GM23338 (cell line): ENCODE measurements at regions not wholly inside any gene's neighbourhood (a gene's known extent, or its start where the extent isn't known, plus 50 kb on each side); places are given as distances from the start of the nearest gene placed in this dataset.

Experiments
- CREB1 ChIP-seq: fragments of 250-450 bp; sonication (Bioruptor Pico); IDR thresholded peaks from 2 replicates; pipeline ENCODE4 v1.5.0; 2020; ENCODE audit warnings: low read depth, mild to moderate bottlenecking, moderate library complexity
- CTCF ChIP-seq, 2 experiments: fragments of 200-600 bp in 1 of 2; sonication (generic) in 1 of 2; conservative IDR thresholded peaks; 2 replicates each; pipeline versions ENCODE4 v1.5.1 to v1.6.1; 2016 to 2017; ENCODE audit warnings: antibody characterized with exemption in 2 of 2, low read depth in 2 of 2, mild to moderate bottlenecking in 2 of 2, moderate library complexity in 1 of 2
- EZH2 ChIP-seq: fragments of 200-600 bp; sonication (generic); IDR thresholded peaks from one replicate; pipeline ENCODE4 v1.8.0; 2017; ENCODE audit warnings: antibody characterized with exemption, mild to moderate bottlenecking, low read depth; ENCODE audit not compliant: unreplicated experiment
- EZH2phosphoT487 ChIP-seq: fragments of 200-600 bp; sonication (generic); IDR thresholded peaks from one replicate; pipeline ENCODE4 v1.8.1; 2018; ENCODE audit warnings: antibody characterized with exemption; ENCODE audit not compliant: unreplicated experiment
- JUNB ChIP-seq: IDR thresholded peaks from one replicate; pipeline ENCODE4 v1.6.1; 2016; ENCODE audit warnings: antibody characterized with exemption; ENCODE audit not compliant: unreplicated experiment
- POLR2AphosphoS5 ChIP-seq: IDR thresholded peaks from 2 replicates; pipeline ENCODE4 v1.6.1; 2016; ENCODE audit warnings: antibody characterized with exemption, low read depth

DNA sequence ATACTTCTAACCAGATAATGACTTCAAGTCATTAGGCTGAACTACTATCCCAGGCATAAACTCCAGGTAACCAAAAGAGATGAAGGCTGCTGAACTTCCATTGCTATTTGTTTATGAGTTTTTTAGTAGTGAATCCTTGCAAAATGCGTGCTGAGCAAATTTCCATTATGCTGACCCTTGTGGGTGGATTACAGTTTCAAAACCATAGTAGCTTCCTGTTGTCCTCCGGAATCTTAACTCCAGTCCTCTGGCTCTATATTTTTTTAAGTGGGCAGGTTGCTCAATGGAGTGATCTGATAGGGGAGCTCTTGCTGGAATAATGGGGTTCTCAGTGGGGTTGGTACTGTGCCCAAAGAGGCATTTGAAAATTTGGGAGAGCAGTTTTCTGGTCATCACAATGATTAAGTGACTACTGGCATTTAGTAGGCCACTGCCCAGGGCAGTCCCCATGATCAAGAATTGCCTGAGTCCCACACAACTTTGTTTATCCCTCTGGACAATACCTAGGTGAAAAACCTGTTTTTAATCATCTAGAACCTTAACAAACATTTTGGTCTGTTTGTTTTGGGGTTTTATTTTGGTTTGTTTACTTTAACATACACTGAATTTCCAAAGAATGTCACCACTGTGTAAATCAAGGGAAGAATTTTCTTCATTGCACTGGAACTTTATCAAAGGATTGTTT lies 302.3 kb upstream of the GATB start:
- TF ChIP-seq EZH2phosphoT487 (no peak), EZH2 (no peak), CTCF (conservative IDR thresholded peaks at IDR 0.05; ENCODE audit: low read depth in 2 of 2) (no peak), CREB1 (CRISPR knock-in tag) (no peak), POLR2AphosphoS5 (no peak), JUNB (no peak)
